ENCODE measurements at regions not wholly inside any gene's neighbourhood (a gene's known extent, or its start where the extent isn't known, plus 50 kb on each side); places are given as distances from the start of the nearest gene placed in this dataset.

- Histone ChIP-seq H3K36me3 (no peaks in the 10 kb centered on the region), H3K4me3 (no peak overlapping the region), H3K4me1 (peaks cover 0 to 7% (median 0%) of the 10 kb centered on the region in 4 donors), H3K27ac (replicated peaks in 1 of 4) (no peak overlapping the region), H3K27me3 (peaks cover 0 to 9% (median 0%) of the 10 kb centered on the region in 4 donors), H3K9me3 (no peaks in the 10 kb centered on the region)
- WGBS, result 71% methylated on average over 1 of the region's 1 CpG
- no peak for TF ChIP-seq POLR2A (IDR thresholded peaks at IDR 0.05; ENCODE audit: low read depth)
- TF ChIP-seq EP300 (IDR thresholded peaks at IDR 0.05), result no peak
- TF ChIP-seq, protein P1, sequence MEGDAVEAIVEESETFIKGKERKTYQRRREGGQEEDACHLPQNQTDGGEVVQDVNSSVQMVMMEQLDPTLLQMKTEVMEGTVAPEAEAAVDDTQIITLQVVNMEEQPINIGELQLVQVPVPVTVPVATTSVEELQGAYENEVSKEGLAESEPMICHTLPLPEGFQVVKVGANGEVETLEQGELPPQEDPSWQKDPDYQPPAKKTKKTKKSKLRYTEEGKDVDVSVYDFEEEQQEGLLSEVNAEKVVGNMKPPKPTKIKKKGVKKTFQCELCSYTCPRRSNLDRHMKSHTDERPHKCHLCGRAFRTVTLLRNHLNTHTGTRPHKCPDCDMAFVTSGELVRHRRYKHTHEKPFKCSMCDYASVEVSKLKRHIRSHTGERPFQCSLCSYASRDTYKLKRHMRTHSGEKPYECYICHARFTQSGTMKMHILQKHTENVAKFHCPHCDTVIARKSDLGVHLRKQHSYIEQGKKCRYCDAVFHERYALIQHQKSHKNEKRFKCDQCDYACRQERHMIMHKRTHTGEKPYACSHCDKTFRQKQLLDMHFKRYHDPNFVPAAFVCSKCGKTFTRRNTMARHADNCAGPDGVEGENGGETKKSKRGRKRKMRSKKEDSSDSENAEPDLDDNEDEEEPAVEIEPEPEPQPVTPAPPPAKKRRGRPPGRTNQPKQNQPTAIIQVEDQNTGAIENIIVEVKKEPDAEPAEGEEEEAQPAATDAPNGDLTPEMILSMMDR (IDR thresholded peaks at IDR 0.05), result no peak
- TF ChIP-seq POLR2AphosphoS5 (IDR thresholded peaks at IDR 0.05), result no peak
- DNase-seq (ENCODE audit: extremely low spot score), result no peak
- intact Hi-C loops (cut with DNase I), result no loop called here
These were observed 192.8 kb upstream of the WSCD1 start for GRCh38 chr17:5877366-5877765.

GRCh38 chr17:5877948-5878347 lies 192.2 kb upstream of the WSCD1 start:
- intact Hi-C loops (cut with DNase I), result no loop called here
- DNase-seq (ENCODE audit: extremely low spot score), result no peak
- no peaks in the 10 kb centered on the region for H3K36me3 ChIP-seq
- no peaks in the 10 kb centered on the region for H3K9me3 ChIP-seq
- no peak overlapping the region for H3K27ac ChIP-seq (replicated peaks in 1 of 4)
- peaks cover 0 to 9% (median 0%) of the 10 kb centered on the region in 4 donors for H3K27me3 ChIP-seq
- 50% methylated on average over 9 of the region's 10 CpGs for WGBS
- TF ChIP-seq POLR2AphosphoS5 (IDR thresholded peaks at IDR 0.05), result no peak
- TF ChIP-seq, protein P1 (IDR thresholded peaks at IDR 0.05), result no peak
- H3K4me1 ChIP-seq, result peaks cover 0 to 7% (median 0%) of the 10 kb centered on the region in 4 donors
- H3K4me3 ChIP-seq, result no peak overlapping the region

GRCh38 chr17:5881849-5882248 lies 188.3 kb upstream of the WSCD1 start:
- DNase-seq (ENCODE audit: extremely low spot score), result no peak
- no peaks in the 10 kb centered on the region for H3K9me3 ChIP-seq
- H3K36me3 ChIP-seq, result no peaks in the 10 kb centered on the region
- 86% methylated on average over 6 of the region's 6 CpGs for WGBS
- H3K4me3 ChIP-seq, result no peak overlapping the region
- peaks cover 0 to 20% (median 0%) of the 10 kb centered on the region in 4 donors for H3K27me3 ChIP-seq
- no peak overlapping the region for H3K27ac ChIP-seq (replicated peaks in 1 of 4)
- no peak for TF ChIP-seq EP300 (IDR thresholded peaks at IDR 0.05)
- TF ChIP-seq, protein P1 (IDR thresholded peaks at IDR 0.05), result no peak
- peaks cover 0 to 7% (median 0%) of the 10 kb centered on the region in 4 donors for H3K4me1 ChIP-seq
- intact Hi-C loops (cut with DNase I), result no loop called here

- DNase-seq (ENCODE audit: extremely low spot score), result no peak
- TF ChIP-seq POLR2A (IDR thresholded peaks at IDR 0.05; ENCODE audit: low read depth) (no peak), POLR2AphosphoS5 (IDR thresholded peaks at IDR 0.05) (no peak)
- H3K4me1 ChIP-seq, result no peaks in the 10 kb centered on the region
- H3K4me3 ChIP-seq, result no peak overlapping the region
- H3K27ac ChIP-seq (replicated peaks in 1 of 4), result no peak overlapping the region
- no peaks in the 10 kb centered on the region for H3K9me3 ChIP-seq
- H3K36me3 ChIP-seq, result no peaks in the 10 kb centered on the region
- peaks cover 0 to 18% (median 0%) of the 10 kb centered on the region in 4 donors for H3K27me3 ChIP-seq
- intact Hi-C loops (cut with DNase I), result no loop called here
- 76% methylated on average over 13 of the region's 13 CpGs for WGBS
These were observed 186.2 kb upstream of the WSCD1 start for GRCh38 chr17:5883775-5884665.

- DNase-seq (ENCODE audit: extremely low spot score), result no peak
- Histone ChIP-seq H3K4me3 (no peak overlapping the region), H3K27me3 (peaks cover 0 to 16% (median 0%) of the 10 kb centered on the region in 4 donors), H3K36me3 (no peaks in the 10 kb centered on the region), H3K9me3 (no peaks in the 10 kb centered on the region), H3K27ac (replicated peaks in 1 of 4) (no peak overlapping the region), H3K4me1 (no peaks in the 10 kb centered on the region)
- WGBS, result 81% methylated on average over 3 of the region's 4 CpGs
- intact Hi-C loops (cut with DNase I), result no loop called here
- TF ChIP-seq POLR2A (IDR thresholded peaks at IDR 0.05; ENCODE audit: low read depth) (no peak), POLR2AphosphoS5 (IDR thresholded peaks at IDR 0.05) (no peak), EP300 (IDR thresholded peaks at IDR 0.05) (no peak)
- TF ChIP-seq, protein P1 (IDR thresholded peaks at IDR 0.05), result no peak
These were observed 184.8 kb upstream of the WSCD1 start for GRCh38 chr17:5885336-5885735.

All from esophagus muscularis mucosa (tissue), 4 donors.